ENCODE measurements at regions not wholly inside any gene's neighbourhood (a gene's known extent, or its start where the extent isn't known, plus 50 kb on each side); places are given as distances from the start of the nearest gene placed in this dataset.

DNA sequence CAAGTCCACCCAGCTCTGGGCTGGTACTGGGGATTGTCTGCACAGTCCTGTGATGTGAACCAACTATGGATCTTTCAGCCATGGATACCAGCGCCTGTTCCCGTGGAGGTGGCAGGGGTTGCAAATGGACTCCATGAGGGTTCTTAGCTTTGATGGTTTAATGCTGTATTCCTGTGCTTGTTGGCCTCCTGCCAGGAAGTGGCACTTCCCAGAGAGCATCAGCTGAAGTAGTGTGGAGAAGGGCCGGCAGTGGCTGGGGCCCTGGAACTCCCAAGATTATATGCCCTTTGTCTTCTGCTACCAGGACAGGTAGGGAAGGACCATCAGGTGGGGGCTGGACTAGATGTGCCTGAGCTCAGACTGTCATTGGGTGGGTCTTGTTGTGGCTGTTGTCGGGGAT lies 1104.8 kb upstream of the COX7C start:
- in situ Hi-C loops (cut with HindIII; ENCODE audit: low pct_unique_long_range_greater_than_20kb, low sequenced_read_pairs): no loop called here
- ATAC-seq: no peak
- intact Hi-C loops (cut with micrococcal nuclease; ENCODE audit: unreplicated experiment): no loop called here
- Histone ChIP-seq H3K4me1 (ENCODE audit: control insufficient read depth, insufficient read depth, low read length) (no peaks in the 10 kb centered on the region), H3K9me3 (ENCODE audit: control insufficient read depth, insufficient read depth, low read depth, low read length) (no peaks in the 10 kb centered on the region; the same call in 1 of the 2 replicates), H3K27ac (ENCODE audit: low read length) (no peak overlapping the region), H3K4me3 (ENCODE audit: low read depth in 2 of 2, low read length in 2 of 2) (no peak overlapping the region), H3K36me3 (ENCODE audit: control insufficient read depth, insufficient read depth, low read length) (no peaks in the 10 kb centered on the region), H3K27me3 (ENCODE audit: control insufficient read depth, insufficient read depth, low read length) (no peaks in the 10 kb centered on the region)
- ChIA-PET POLR2A (no interaction called here), CTCF (no interaction called here)
- BruUV-seq (replicated peaks): no TSS peak
- no peak for TF ChIP-seq POLR2AphosphoS5 (IDR thresholded peaks at IDR 0.05; ENCODE audit: low read depth, low read length)
- TF ChIP-seq, protein P1, sequence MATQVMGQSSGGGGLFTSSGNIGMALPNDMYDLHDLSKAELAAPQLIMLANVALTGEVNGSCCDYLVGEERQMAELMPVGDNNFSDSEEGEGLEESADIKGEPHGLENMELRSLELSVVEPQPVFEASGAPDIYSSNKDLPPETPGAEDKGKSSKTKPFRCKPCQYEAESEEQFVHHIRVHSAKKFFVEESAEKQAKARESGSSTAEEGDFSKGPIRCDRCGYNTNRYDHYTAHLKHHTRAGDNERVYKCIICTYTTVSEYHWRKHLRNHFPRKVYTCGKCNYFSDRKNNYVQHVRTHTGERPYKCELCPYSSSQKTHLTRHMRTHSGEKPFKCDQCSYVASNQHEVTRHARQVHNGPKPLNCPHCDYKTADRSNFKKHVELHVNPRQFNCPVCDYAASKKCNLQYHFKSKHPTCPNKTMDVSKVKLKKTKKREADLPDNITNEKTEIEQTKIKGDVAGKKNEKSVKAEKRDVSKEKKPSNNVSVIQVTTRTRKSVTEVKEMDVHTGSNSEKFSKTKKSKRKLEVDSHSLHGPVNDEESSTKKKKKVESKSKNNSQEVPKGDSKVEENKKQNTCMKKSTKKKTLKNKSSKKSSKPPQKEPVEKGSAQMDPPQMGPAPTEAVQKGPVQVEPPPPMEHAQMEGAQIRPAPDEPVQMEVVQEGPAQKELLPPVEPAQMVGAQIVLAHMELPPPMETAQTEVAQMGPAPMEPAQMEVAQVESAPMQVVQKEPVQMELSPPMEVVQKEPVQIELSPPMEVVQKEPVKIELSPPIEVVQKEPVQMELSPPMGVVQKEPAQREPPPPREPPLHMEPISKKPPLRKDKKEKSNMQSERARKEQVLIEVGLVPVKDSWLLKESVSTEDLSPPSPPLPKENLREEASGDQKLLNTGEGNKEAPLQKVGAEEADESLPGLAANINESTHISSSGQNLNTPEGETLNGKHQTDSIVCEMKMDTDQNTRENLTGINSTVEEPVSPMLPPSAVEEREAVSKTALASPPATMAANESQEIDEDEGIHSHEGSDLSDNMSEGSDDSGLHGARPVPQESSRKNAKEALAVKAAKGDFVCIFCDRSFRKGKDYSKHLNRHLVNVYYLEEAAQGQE (IDR thresholded peaks at IDR 0.05; ENCODE audit: insufficient read depth in 1 of 2, low read depth in 2 of 2, low read length in 1 of 2): no peak
- TF ChIP-seq TCF7L2 (IDR thresholded peaks at IDR 0.05; ENCODE audit: low read depth, low read length): no peak
- TF ChIP-seq, protein P2, sequence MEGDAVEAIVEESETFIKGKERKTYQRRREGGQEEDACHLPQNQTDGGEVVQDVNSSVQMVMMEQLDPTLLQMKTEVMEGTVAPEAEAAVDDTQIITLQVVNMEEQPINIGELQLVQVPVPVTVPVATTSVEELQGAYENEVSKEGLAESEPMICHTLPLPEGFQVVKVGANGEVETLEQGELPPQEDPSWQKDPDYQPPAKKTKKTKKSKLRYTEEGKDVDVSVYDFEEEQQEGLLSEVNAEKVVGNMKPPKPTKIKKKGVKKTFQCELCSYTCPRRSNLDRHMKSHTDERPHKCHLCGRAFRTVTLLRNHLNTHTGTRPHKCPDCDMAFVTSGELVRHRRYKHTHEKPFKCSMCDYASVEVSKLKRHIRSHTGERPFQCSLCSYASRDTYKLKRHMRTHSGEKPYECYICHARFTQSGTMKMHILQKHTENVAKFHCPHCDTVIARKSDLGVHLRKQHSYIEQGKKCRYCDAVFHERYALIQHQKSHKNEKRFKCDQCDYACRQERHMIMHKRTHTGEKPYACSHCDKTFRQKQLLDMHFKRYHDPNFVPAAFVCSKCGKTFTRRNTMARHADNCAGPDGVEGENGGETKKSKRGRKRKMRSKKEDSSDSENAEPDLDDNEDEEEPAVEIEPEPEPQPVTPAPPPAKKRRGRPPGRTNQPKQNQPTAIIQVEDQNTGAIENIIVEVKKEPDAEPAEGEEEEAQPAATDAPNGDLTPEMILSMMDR (IDR thresholded peaks at IDR 0.05): no peak
- no peak for TF ChIP-seq SIN3A (IDR thresholded peaks at IDR 0.05; ENCODE audit: borderline replicate concordance, insufficient read depth, low read depth, low read length)
- DNase-seq (ENCODE audit: low read depth, low spot score): no peak

DNA sequence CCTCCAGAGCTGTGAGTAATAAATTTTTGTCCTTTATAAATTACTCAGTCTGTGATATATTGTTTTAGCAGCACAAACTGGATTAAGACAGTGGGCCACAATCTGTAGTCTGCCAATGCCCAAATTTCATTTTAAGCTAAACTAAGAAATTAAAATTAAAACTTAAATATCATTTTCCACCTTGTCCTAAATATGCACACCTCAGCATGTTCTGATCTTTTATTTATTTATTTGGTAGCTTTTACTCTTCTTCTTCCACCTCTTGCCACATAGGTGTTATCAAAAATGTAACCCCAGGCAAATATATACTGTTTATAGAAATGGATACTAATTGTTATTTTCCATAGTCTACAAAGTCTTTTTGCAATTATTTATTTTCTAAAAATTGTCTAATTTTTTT lies 1102.2 kb upstream of the COX7C start:
- POLR2A ChIA-PET: no interaction called here
- Histone ChIP-seq H3K27me3 (ENCODE audit: control insufficient read depth, insufficient read depth, low read length) (no peaks in the 10 kb centered on the region), H3K4me3 (ENCODE audit: low read depth in 2 of 2, low read length in 2 of 2) (no peak overlapping the region), H3K27ac (ENCODE audit: low read length) (no peak overlapping the region), H3K9me3 (ENCODE audit: control insufficient read depth, insufficient read depth, low read depth, low read length) (no peaks in the 10 kb centered on the region), H3K36me3 (ENCODE audit: control insufficient read depth, insufficient read depth, low read length) (no peaks in the 10 kb centered on the region), H3K4me1 (ENCODE audit: control insufficient read depth, insufficient read depth, low read length) (no peaks in the 10 kb centered on the region)
- no TSS peak for BruUV-seq (replicated peaks)
- intact Hi-C loops (cut with micrococcal nuclease; ENCODE audit: unreplicated experiment): no loop called here
- TF ChIP-seq SIN3A (IDR thresholded peaks at IDR 0.05; ENCODE audit: borderline replicate concordance, insufficient read depth, low read depth, low read length) (no peak), TCF7L2 (IDR thresholded peaks at IDR 0.05; ENCODE audit: low read depth, low read length) (no peak), POLR2AphosphoS5 (IDR thresholded peaks at IDR 0.05; ENCODE audit: low read depth, low read length) (no peak)
- TF ChIP-seq, protein P2 (IDR thresholded peaks at IDR 0.05): no peak
- TF ChIP-seq, protein P1 (IDR thresholded peaks at IDR 0.05; ENCODE audit: insufficient read depth in 1 of 2, low read depth in 2 of 2, low read length in 1 of 2): no peak
- CTCF ChIA-PET: no interaction called here
- no peak for ATAC-seq
- DNase-seq (ENCODE audit: low read depth, low spot score): no peak
- in situ Hi-C loops (cut with HindIII; ENCODE audit: low pct_unique_long_range_greater_than_20kb, low sequenced_read_pairs): no loop called here

All from Panc1 (cell line).